HuH-7.5 (cell line): ENCODE measurements at regions not wholly inside any gene's neighbourhood (a gene's known extent, or its start where the extent isn't known, plus 50 kb on each side); places are given as distances from the start of the nearest gene placed in this dataset.

ENCODE experiments used
- DNase-seq: peaks from one replicate; pipeline ENCODE4 v3.0.0; 2011; ENCODE audit warnings: low spot score

DNA sequence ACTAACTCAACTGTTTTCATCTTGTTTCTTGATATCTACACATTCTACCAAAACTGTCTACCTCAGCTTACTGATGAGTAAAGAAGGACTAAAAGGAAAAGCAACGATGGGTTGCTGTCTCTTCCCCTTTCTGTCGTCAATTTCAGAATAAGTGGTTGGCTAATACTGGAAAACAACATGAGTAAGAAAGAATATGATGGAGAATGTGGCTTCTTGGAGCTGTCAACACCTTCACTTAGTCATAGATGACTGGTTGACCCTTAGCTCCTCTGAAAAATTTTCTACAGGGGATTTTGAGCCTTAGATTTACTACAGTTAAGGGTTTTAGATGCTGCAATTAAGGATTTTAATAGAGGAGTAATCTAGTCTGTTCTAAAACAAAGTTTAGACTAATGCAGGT lies 797.9 kb downstream of the TLE4 start:
- no peak for DNase-seq

DNA sequence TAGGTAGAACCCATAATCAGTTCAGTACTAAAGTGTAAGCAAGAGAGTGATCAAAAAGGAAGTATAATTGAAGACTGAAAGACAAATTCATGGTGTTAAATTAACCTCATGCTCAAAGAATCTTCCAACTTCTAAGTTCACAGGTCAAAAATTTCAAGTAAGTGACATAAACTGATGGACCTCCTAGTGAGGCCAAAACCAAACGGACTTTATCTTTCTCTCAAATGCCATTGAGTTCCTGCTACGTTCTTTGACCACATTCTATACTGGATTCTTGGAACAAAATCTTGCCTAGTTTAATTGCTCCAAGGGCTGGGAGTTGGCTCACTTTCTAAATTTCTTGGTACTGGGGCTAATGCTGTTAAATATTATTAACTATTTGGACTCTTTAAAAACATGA lies 794.9 kb downstream of the TLE4 start:
- no peak for DNase-seq

DNA sequence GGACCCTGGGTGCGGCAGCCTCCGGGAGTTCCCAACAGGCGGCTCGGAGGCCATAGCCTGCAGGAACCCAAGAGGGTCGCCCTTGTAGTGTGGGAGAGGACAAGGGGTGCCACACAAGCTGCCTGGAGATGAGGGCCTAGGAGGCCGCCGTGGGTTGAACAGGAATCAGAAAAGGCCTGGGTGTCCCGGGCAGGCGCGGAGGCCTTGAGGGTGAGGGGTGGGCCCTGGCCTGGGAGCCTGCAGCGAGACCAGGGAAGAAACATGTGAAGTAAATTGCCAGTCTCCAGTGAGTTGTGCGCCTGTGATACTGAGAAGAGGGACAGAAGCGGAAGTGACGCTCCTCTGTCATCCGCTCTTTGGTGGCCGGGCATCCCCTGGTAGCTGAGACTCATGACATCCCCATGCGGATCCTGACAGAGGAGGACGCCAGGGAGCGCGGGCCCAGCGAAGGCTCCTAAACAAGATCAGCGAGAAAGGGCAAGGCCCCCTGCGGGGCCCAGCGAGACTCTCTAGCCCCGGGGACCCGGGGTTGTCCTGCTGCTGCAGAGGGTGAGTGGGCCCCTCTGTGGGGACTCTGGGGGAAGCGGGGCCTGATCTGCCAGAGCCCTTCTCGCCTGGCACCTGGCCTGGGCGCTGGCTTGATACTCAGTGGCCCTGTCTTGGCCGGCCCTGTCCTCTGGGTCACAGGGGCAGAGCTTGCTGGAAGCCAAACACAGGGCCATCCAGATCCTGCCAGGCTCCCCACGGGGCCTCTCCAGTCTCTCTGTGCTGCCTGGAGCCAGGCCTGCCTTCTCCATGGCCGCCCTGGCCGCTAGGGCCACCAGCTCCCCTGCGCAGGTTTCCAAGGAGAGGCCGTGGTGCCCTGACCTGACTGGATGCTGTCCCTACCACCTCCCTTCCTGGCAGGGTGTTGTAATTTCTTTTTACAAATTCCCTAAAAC lies 788.4 kb downstream of the TLE4 start:
- DNase-seq = no peak

GRCh38 chr9:80359291-80359690 lies 787.5 kb downstream of the TLE4 start:
- DNase-seq = no peak

- DNase-seq = no peak
Observed at GRCh38 chr9:80352967-80353366, 781.2 kb downstream of the TLE4 start.

DNA sequence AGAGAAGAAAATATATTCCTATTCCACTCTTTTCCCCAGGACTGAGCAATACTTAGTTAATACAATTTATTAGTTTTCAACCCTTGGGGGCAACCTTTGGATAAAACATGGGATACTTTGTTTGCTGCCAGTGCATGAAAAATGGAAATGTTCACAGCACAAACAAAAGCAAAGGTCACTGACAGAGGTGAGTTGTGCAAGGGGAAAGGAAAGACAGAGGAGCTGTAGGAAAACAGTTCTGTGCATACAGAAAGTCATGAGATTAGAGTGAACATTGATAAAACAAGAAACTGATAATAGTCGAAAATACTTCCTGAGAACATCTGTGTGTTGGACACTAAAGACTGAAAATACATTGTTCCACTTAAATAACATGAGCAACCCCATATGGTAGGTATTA lies 779.8 kb downstream of the TLE4 start:
- DNase-seq = peak; percentile 25

GRCh38 chr9:80326105-80326504 lies 754.3 kb downstream of the TLE4 start:
- DNase-seq = no peak

DNA sequence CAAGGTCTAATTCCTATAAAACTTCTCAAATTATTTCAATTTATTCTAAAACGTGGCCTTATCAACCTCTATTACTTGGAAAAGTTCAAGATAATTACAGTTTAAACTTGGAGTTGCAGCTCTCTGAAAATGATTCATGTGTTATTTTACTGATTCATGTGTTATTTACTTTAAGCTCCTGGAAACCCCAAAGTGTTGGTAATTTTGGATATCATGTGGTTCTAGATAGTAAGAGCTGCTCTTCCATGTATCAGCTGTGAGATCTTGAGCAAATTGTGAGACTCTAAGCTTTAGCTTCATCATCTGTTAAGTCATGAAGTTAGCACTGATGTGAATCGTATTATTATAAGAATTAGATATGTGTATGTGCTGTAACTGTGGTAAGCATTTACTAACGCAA lies 749.2 kb downstream of the TLE4 start:
- DNase-seq = no peak

GRCh38 chr9:80320480-80320879 lies 748.7 kb downstream of the TLE4 start:
- DNase-seq = no peak

- DNase-seq = no peak
Observed at GRCh38 chr9:80305136-80305535, 733.4 kb downstream of the TLE4 start.

- DNase-seq = no peak
Observed at GRCh38 chr9:80294955-80295354, 723.2 kb downstream of the TLE4 start.

DNA sequence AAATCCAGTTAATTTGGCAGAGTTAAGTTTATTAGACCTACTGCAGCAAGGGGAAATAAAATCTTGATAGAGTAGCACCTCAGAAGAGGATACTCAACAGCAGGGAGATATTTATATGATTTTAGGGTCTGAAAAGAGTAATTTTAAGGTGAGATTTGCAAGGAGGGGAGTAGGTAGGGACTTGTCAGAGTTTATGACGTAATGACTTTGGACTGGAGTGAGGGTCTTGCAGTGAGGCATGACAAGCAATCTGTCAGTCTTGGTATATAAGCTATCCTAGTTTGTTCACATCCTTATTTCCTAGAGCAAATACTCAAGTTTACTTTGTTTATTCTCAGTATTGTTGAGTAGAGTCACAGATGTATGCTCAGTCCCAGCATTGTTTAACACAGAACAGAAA lies 722.6 kb downstream of the TLE4 start:
- no peak for DNase-seq

DNA sequence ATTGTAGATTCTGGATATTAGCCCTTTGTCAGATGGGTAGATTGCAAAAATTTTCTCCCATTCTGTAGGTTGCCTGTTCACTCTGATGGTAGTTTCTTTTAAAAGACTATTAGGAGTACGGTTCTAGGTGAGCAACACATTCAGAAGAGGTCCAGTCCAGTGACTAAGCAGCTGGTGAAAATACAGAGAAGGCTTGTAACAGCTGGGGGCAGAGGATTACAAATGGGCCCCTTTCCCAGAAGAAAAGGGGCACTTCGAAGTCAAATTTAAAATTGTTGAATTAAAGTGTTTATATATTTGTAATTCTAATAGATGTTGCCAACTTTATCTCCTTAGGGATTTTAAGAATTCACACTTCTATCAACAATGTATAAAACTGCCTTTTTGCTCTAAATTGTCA lies 720.5 kb downstream of the TLE4 start:
- no peak for DNase-seq

DNA sequence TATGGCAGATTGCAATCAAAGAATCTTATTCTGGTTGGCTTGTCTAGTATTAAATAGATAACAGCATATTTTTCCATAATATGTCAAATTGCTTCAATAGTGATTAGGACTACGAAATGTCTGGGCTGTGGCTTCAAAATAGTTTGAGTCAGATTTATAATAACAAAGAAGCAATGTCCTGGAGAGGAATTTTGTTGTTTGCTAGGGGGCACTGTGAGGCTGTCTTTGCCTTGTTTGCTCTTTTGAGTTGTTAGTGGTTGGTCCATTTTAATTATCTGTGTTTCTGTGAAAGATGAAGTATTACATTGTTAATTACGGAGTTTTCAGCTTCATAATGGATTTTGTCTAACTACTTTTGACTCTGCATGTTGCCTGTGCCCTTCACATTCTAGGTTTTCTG lies 713.6 kb downstream of the TLE4 start:
- DNase-seq = no peak

- DNase-seq = no peak
Observed at GRCh38 chr9:80282766-80283165, 711.0 kb downstream of the TLE4 start.

- DNase-seq = no peak
Observed at GRCh38 chr9:80259079-80259478, 687.3 kb downstream of the TLE4 start.

- DNase-seq = no peak
Observed at GRCh38 chr9:80251778-80252177, 680.0 kb downstream of the TLE4 start.

- DNase-seq = no peak
Observed at GRCh38 chr9:80242022-80242421, 670.3 kb downstream of the TLE4 start.

DNA sequence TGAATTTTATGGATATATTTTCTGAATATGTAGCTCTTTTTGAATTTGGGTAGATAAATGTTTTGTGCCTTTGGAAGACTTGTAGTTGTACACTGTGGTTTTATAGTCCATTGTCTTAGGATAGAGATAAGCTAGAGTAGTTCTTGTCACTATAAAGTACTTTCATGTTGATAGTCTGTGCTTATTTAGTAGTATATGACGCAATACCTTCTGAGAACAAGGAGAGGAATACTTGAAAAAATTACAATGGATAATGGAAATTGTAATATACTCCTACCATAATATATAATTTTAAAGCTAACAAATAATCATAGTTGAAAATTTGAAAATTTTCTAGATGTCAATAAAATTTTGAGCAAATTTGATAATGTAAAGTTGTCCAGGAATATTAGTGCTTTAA lies 664.0 kb downstream of the TLE4 start:
- no peak for DNase-seq

DNA sequence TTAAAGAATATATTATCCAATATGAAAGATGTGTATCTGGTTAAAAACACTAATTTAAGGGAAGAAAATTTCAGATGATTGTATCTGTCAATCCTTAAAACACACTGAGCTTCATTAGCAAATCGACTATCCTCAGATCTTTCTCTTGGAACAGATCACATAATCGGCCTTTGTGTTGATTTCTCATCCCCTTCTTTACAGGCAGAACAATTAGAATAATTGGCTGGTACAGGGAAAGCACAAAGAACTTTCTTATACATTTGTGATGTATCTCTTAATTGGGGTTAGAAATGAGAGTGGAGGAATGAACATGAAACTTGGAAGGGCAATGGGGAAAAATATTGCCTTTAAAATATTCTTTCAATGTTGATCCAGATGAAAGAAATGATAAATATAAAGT lies 662.1 kb downstream of the TLE4 start:
- no peak for DNase-seq

GRCh38 chr9:80233102-80233843 lies 661.5 kb downstream of the TLE4 start:
- DNase-seq = no peak

- DNase-seq = no peak
Observed at GRCh38 chr9:80231318-80232236, 659.8 kb downstream of the TLE4 start.
